ENCODE measurements at regions not wholly inside any gene's neighbourhood (a gene's known extent, or its start where the extent isn't known, plus 50 kb on each side); places are given as distances from the start of the nearest gene placed in this dataset.

DNA sequence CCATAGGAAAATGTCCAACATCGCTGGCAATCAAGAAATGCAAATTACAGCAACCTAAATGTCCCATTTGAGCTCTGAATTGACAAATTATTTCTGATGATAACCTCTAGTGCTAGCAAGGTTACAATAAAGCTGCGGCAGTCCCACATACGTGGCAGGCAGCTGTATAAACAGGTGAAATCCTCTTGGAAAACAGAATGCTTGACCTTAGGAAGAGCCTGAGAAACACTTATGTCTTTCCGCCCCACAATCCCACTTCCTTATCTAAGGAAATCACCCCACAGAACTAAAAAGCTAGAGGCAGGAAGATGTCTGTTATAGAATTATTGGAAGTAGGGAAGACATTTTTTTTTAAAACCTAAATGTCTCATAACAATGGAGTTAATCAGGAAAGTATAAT lies 154.3 kb downstream of the KATNIP start:
- Mint-ChIP-seq H3K4me3 (no peak overlapping the region), H3K27me3 (ENCODE audit: low read depth) (peaks cover 6% of the 10 kb centered on the region), H3K27ac (peak overlapping the region in 2 of 3 experiments; percentile 5 to 25), H3K4me1 (peaks cover 22% of the 10 kb centered on the region), H3K9me3 (no peaks in the 10 kb centered on the region), H3K36me3 (ENCODE audit: low read depth) (peaks cover 28% of the 10 kb centered on the region)
- TF ChIP-seq, protein P1, sequence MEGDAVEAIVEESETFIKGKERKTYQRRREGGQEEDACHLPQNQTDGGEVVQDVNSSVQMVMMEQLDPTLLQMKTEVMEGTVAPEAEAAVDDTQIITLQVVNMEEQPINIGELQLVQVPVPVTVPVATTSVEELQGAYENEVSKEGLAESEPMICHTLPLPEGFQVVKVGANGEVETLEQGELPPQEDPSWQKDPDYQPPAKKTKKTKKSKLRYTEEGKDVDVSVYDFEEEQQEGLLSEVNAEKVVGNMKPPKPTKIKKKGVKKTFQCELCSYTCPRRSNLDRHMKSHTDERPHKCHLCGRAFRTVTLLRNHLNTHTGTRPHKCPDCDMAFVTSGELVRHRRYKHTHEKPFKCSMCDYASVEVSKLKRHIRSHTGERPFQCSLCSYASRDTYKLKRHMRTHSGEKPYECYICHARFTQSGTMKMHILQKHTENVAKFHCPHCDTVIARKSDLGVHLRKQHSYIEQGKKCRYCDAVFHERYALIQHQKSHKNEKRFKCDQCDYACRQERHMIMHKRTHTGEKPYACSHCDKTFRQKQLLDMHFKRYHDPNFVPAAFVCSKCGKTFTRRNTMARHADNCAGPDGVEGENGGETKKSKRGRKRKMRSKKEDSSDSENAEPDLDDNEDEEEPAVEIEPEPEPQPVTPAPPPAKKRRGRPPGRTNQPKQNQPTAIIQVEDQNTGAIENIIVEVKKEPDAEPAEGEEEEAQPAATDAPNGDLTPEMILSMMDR (IDR thresholded peaks at IDR 0.05; ENCODE audit: unreplicated experiment in 3 of 3): no peak

DNA sequence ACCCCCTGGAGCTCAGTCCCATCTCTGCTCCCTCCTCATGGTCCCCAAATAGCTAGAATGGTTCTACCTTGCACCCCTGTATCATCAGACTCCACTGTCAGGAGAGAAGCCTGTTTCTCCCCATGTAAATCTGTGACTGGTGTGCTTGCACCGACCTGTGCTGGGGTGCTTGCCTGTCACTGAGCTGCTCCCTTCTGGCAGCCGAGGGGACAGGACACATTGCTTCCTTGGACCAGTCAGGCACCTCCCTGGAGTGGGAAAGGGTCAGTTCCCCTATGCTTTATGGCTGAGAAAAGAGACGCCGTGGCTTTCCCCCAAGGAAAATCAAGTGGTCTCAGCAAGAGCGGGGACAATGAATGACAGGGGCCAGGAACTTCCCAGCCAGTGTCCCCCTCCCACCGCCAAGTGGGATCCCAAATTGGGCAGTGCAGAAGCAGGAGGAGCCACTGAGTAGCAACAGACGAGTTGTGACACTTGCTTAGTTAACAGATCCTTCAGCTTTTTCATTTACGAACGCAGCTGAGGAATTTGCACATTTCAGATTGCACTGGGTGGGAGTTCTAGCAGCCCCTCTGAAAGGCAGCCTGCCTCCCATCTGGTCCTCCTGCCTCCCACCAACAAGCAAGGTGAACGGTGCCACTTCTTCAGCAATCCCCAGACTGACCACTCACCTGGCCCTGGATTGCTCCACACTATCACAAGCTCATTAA lies 156.4 kb downstream of the KATNIP start:
- no peaks in the 10 kb centered on the region for H3K9me3 Mint-ChIP-seq
- TF ChIP-seq, protein P1 (IDR thresholded peaks at IDR 0.05; ENCODE audit: unreplicated experiment in 3 of 3): no peak

GRCh38 chr16:27706866-27707685 lies 157.1 kb downstream of the KATNIP start:
- Mint-ChIP-seq H3K27ac (peak overlapping the region; percentile 16 to 92 (median 62)), H3K27me3 (ENCODE audit: low read depth) (peaks cover 6% of the 10 kb centered on the region), H3K4me1 (peaks cover 22% of the 10 kb centered on the region), H3K9me3 (no peaks in the 10 kb centered on the region), H3K36me3 (ENCODE audit: low read depth) (peaks cover 30% of the 10 kb centered on the region), H3K4me3 (no peak overlapping the region)
- TF ChIP-seq, protein P1 (IDR thresholded peaks at IDR 0.05; ENCODE audit: unreplicated experiment in 3 of 3): no peak

More for the DNA sequence above, 156.4 kb downstream of the KATNIP start:
- Mint-ChIP-seq H3K27me3 (ENCODE audit: low read depth) (peaks cover 6% of the 10 kb centered on the region), H3K27ac (peak overlapping the region in 2 of 3 experiments; percentile 16 to 92), H3K4me3 (no peak overlapping the region), H3K4me1 (peaks cover 22% of the 10 kb centered on the region), H3K36me3 (ENCODE audit: low read depth) (peaks cover 32% of the 10 kb centered on the region)

DNA sequence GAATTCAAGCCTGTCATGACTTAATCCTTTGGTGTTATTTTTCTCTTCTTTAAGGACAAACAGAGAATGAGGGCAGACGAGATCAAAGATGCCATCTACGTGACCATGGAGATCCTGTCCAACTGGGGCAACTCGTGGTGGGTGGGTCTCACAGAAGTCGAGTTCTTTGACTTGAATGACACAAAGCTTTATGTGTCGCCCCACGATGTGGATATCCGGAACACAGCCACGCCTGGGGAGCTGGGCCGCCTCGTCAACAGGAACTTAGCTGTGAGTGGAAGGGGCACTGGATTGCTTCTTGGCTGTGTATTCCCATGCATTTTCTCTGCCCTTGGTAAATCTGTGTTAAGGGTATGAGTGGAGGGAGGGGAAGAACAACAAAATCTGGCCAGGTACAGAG lies 158.7 kb downstream of the KATNIP start:
- H3K27me3 Mint-ChIP-seq (ENCODE audit: low read depth): peaks cover 6% of the 10 kb centered on the region
- H3K9me3 Mint-ChIP-seq: no peaks in the 10 kb centered on the region
- H3K36me3 Mint-ChIP-seq (ENCODE audit: low read depth): peaks cover 37% of the 10 kb centered on the region
- H3K4me3 Mint-ChIP-seq: no peak overlapping the region
- H3K27ac Mint-ChIP-seq: no peak overlapping the region
- H3K4me1 Mint-ChIP-seq: peaks cover 17% of the 10 kb centered on the region
- TF ChIP-seq, protein P1 (IDR thresholded peaks at IDR 0.05; ENCODE audit: unreplicated experiment in 3 of 3): no peak

GRCh38 chr16:27712251-27712711 lies 162.3 kb downstream of the KATNIP start:
- TF ChIP-seq, protein P1 (IDR thresholded peaks at IDR 0.05; ENCODE audit: unreplicated experiment in 3 of 3): no peak
- H3K4me3 Mint-ChIP-seq: no peak overlapping the region
- no peaks in the 10 kb centered on the region for H3K27me3 Mint-ChIP-seq (ENCODE audit: low read depth)
- H3K36me3 Mint-ChIP-seq (ENCODE audit: low read depth): peaks cover 30% of the 10 kb centered on the region
- H3K4me1 Mint-ChIP-seq: peaks cover 10% of the 10 kb centered on the region
- H3K9me3 Mint-ChIP-seq: no peaks in the 10 kb centered on the region
- H3K27ac Mint-ChIP-seq: no peak overlapping the region
